WERI-Rb-1 (cell line): ENCODE measurements at regions not wholly inside any gene's neighbourhood (a gene's known extent, or its start where the extent isn't known, plus 50 kb on each side); places are given as distances from the start of the nearest gene placed in this dataset.

Experiments
- DNase-seq: peaks from one replicate; pipeline ENCODE4 v3.0.0-alpha.2; 2020
- H3K27ac ChIP-seq: fragments of 250-450 bp; sonication (Bioruptor Pico); 2 replicates; pipeline ENCODE4 v1.5.1; 2020; ENCODE audit warnings: mild to moderate bottlenecking, moderate library complexity
- H3K27me3 ChIP-seq: fragments of 250-450 bp; sonication (Bioruptor Pico); 2 replicates; pipeline ENCODE4 v1.5.1; 2021; ENCODE audit warnings: mild to moderate bottlenecking, low read depth, moderate library complexity; ENCODE audit not compliant: insufficient read depth, severe bottlenecking
- H3K36me3 ChIP-seq: fragments of 250-450 bp; sonication (Bioruptor Pico); 2 replicates; pipeline ENCODE4 v1.5.1; 2020; ENCODE audit warnings: mild to moderate bottlenecking, moderate library complexity
- H3K4me3 ChIP-seq: 2 replicates; pipeline ENCODE4 v1.5.1; 2011; ENCODE audit warnings: low read depth, mild to moderate bottlenecking, control low read depth, low read length
- H3K9me3 ChIP-seq: fragments of 250-450 bp; sonication (Bioruptor Pico); 2 replicates; pipeline ENCODE4 v1.5.1; 2021; ENCODE audit warnings: mild to moderate bottlenecking, moderate library complexity; ENCODE audit not compliant: severe bottlenecking
- CTCF ChIP-seq: IDR thresholded peaks from 2 replicates; pipeline ENCODE4 v1.5.1; 2011; ENCODE audit warnings: low read depth, mild to moderate bottlenecking, control low read depth, inconsistent platforms, low read length

DNA sequence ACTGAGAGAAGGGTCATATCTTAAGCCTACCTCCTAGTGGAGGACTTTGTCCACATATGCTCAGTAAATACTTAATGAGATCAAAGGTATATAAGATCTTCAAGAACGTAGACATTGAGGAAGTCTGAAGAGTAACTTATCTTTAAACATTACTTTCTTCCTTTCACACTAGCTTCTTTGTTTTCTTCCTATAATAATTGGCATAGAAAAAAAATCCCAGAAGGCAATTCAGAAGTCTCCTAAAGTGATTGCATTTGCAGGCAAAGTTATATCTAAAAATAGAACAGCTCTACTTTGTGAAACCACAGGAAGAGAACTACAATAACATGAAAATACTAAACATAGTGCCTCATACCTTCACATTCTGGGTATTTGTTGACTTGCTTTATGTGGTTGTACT lies 150.4 kb downstream of the PPP1R3A start:
- Histone ChIP-seq H3K27ac (no peak overlapping the region), H3K36me3 (no peaks in the 10 kb centered on the region), H3K9me3 (no peaks in the 10 kb centered on the region), H3K4me3 (no peak overlapping the region), H3K27me3 (no peaks in the 10 kb centered on the region)
- no peak for DNase-seq
- TF ChIP-seq CTCF: no peak

DNA sequence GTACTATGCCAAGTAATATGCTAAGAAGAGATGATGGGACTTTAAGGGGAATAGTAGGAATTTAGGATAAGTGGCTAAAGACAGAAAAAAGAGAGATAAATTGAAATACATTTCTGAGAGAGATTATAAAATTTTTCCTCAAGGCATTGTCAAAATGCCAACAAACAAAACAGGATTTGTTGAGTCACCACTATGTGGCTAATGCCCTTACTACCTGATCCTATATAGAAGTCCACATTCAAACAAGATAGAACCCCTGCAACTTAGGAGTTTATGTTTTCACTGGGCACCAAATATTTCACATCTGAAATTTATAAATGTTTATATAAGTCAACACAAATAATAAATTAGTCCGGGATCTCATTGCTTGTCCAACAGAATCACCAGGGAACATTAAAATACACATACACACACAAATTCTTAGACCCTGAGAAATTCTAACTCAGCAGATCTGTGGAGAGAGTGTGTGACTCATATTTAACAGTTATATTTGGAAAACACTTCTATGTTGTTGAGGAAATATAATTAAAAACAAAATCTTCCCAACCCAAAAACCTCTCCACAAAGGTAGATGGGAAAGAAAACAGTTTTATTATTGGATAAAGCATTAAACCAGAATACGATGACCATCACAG lies 154.3 kb downstream of the PPP1R3A start:
- TF ChIP-seq CTCF: no peak
- Histone ChIP-seq H3K27me3 (no peaks in the 10 kb centered on the region), H3K9me3 (no peaks in the 10 kb centered on the region), H3K4me3 (no peak overlapping the region), H3K36me3 (no peaks in the 10 kb centered on the region), H3K27ac (no peak overlapping the region)
- DNase-seq: no peak

GRCh38 chr7:113763226-113763625 lies 155.6 kb downstream of the PPP1R3A start:
- Histone ChIP-seq H3K36me3 (no peaks in the 10 kb centered on the region), H3K4me3 (no peak overlapping the region), H3K9me3 (no peaks in the 10 kb centered on the region), H3K27ac (no peak overlapping the region), H3K27me3 (no peaks in the 10 kb centered on the region)
- TF ChIP-seq CTCF: no peak
- DNase-seq: no peak

DNA sequence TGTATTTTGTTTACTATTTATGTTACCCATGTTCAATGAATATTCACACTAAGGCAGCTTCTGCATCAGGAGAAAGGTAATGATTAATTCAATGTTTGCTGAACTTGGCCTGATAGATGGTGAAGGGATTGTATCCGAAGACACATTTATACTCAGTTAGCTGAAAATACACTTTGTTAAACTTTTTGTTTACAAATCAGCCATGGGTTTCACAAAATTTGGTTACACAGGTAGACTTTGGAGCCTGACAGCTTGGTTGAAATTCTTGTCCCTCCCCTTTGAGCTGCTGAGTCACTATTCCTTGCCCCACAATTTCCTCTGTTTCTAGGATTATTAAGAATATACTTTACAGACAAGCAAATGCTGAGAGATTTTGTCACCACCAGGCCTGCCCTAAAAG lies 162.6 kb downstream of the PPP1R3A start:
- no peaks in the 10 kb centered on the region for H3K36me3 ChIP-seq
- no peaks in the 10 kb centered on the region for H3K27me3 ChIP-seq
- H3K27ac ChIP-seq: no peak overlapping the region
- no peak for TF ChIP-seq CTCF
- H3K9me3 ChIP-seq: no peaks in the 10 kb centered on the region
- H3K4me3 ChIP-seq: no peak overlapping the region
- DNase-seq: no peak

DNA sequence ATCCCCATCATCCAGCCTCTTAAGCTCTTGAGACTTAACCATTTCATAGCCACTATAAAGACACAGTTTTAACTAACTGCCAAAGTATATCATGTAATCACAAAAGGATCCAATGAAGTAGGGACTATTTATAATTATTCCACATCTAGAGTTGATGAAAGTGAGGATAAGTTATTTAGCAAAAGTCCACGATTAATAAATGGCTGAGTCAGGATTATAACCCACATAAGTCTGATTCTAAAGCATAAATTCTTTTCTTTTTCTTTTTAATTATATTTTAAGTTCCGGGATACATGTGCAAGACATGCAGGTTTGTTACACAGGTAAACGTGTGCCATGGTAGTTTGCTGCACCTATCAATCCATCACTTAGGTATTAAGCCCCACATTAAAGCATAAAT lies 166.1 kb downstream of the PPP1R3A start:
- DNase-seq: no peak
- H3K27ac ChIP-seq: no peak overlapping the region
- H3K36me3 ChIP-seq: no peaks in the 10 kb centered on the region
- TF ChIP-seq CTCF: no peak
- H3K27me3 ChIP-seq: no peaks in the 10 kb centered on the region
- no peak overlapping the region for H3K4me3 ChIP-seq
- no peaks in the 10 kb centered on the region for H3K9me3 ChIP-seq

DNA sequence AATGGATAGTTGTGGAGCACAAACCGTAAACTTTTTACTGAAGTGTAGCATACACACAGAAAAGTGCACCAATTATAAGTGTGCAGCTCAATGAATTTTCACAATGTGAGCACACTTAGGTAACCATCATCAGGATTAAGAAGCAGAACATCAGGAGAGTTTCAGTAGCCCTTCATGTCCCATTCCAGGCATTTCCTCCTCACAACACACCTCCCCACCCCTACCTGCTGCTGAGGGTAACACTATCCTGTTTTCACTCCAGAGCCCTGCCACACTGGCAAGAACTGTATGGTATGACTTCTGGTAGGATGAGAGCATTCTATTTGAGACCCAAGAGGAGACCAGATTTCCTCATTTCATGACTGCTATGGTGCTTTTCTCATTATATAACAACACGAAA lies 166.5 kb downstream of the PPP1R3A start:
- TF ChIP-seq CTCF: no peak
- H3K4me3 ChIP-seq: no peak overlapping the region
- DNase-seq: no peak
- H3K36me3 ChIP-seq: no peaks in the 10 kb centered on the region
- H3K27ac ChIP-seq: no peak overlapping the region
- H3K9me3 ChIP-seq: no peaks in the 10 kb centered on the region
- H3K27me3 ChIP-seq: no peaks in the 10 kb centered on the region
